ENCODE measurements at regions not wholly inside any gene's neighbourhood (a gene's known extent, or its start where the extent isn't known, plus 50 kb on each side); places are given as distances from the start of the nearest gene placed in this dataset.

DNA sequence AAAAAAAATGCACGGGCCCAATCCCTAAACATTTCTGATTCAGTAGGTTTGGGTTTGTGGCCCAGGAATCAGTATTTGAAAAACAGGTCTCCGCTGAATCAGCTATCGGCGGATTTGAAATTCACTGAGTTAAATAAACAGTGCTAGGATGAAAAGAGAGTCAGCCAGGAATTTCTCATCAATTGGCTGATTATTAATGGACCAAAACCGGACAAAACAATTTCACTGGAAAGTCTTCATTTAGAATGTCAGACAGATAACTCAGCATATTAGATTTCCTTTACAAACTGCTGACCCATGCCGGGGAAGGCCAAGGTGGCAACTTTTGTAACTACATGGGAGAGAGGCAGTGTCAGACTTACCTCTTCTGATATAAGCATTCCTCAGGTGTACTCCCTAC, 99.4 kb upstream of the LSM6 start:
- TF ChIP-seq, protein P1, sequence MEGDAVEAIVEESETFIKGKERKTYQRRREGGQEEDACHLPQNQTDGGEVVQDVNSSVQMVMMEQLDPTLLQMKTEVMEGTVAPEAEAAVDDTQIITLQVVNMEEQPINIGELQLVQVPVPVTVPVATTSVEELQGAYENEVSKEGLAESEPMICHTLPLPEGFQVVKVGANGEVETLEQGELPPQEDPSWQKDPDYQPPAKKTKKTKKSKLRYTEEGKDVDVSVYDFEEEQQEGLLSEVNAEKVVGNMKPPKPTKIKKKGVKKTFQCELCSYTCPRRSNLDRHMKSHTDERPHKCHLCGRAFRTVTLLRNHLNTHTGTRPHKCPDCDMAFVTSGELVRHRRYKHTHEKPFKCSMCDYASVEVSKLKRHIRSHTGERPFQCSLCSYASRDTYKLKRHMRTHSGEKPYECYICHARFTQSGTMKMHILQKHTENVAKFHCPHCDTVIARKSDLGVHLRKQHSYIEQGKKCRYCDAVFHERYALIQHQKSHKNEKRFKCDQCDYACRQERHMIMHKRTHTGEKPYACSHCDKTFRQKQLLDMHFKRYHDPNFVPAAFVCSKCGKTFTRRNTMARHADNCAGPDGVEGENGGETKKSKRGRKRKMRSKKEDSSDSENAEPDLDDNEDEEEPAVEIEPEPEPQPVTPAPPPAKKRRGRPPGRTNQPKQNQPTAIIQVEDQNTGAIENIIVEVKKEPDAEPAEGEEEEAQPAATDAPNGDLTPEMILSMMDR (IDR thresholded peaks at IDR 0.05): no peak
- TF ChIP-seq EP300 (IDR thresholded peaks at IDR 0.05; ENCODE audit: low read depth): no peak
- TF ChIP-seq POLR2A (IDR thresholded peaks at IDR 0.05): no peak
- no peak for DNase-seq
- H3K36me3 ChIP-seq: no peaks in the 10 kb centered on the region
- in situ Hi-C loops (cut with MboI; ENCODE audit: low pct_ligation_motif_present in 1 of 4, low pct_unique_long_range_greater_than_20kb in 1 of 4, low sequenced_read_pairs in 3 of 4): no loop called here
- WGBS, 2 donors (ENCODE audit: low coverage in 1 of 2): 94 to 97% methylated on average over 6 of the region's 6 CpGs
- no peaks in the 10 kb centered on the region for H3K9me3 ChIP-seq
- intact Hi-C loops (cut with DNase I; ENCODE audit: low total_unique reads): no loop called here
- peaks cover 10% of the 10 kb centered on the region for H3K27me3 ChIP-seq
- no peaks in the 10 kb centered on the region for H3K4me1 ChIP-seq
- no peak overlapping the region for H3K27ac ChIP-seq
- no peak overlapping the region for H3K4me3 ChIP-seq

- intact Hi-C loops (cut with DNase I; ENCODE audit: low total_unique reads) (no loop called here), in situ Hi-C loops (cut with MboI; ENCODE audit: low pct_ligation_motif_present in 1 of 4, low pct_unique_long_range_greater_than_20kb in 1 of 4, low sequenced_read_pairs in 3 of 4) (no loop called here)
- H3K9me3 ChIP-seq: no peaks in the 10 kb centered on the region
- no peaks in the 10 kb centered on the region for H3K4me1 ChIP-seq
- 67 to 78% methylated on average over 2 to 3 of the region's 3 CpGs for WGBS, 2 donors (ENCODE audit: low coverage in 1 of 2)
- H3K36me3 ChIP-seq: no peaks in the 10 kb centered on the region
- H3K27me3 ChIP-seq: peaks cover 10% of the 10 kb centered on the region
- TF ChIP-seq POLR2A (IDR thresholded peaks at IDR 0.05): no peak
- no peak overlapping the region for H3K27ac ChIP-seq
- no peak for DNase-seq
- no peak overlapping the region for H3K4me3 ChIP-seq
Observed at GRCh38 chr4:146073517-146073916, 102.0 kb upstream of the LSM6 start.

DNA sequence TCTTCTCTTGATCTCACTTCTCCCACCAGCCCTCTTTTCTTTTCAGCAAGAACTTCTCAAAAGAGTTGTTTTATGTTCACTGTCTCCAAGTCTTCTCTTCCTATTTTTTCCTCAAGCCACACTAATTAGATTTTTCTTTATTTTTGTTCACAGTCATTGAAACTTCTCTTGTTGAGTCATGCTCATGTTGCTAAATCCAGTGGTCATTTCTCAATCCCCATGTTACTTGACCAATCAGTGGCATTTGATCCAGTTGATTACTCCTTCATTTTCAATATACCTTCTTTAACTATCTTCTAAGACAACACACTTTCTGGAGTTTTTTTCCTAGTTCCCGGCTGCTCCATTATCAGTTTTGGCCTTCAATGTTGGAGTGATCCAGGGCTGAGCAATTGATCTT, 103.1 kb upstream of the LSM6 start:
- in situ Hi-C loops (cut with MboI; ENCODE audit: low pct_ligation_motif_present in 1 of 4, low pct_unique_long_range_greater_than_20kb in 1 of 4, low sequenced_read_pairs in 3 of 4) (no loop called here), intact Hi-C loops (cut with DNase I; ENCODE audit: low total_unique reads) (no loop called here)
- no peak for DNase-seq
- Histone ChIP-seq H3K4me3 (no peak overlapping the region), H3K9me3 (no peaks in the 10 kb centered on the region), H3K27ac (no peak overlapping the region), H3K36me3 (no peaks in the 10 kb centered on the region), H3K27me3 (peaks cover 10% of the 10 kb centered on the region), H3K4me1 (no peaks in the 10 kb centered on the region)
- WGBS, 2 donors (ENCODE audit: low coverage in 1 of 2): 80 to 85% methylated on average over 1 of the region's 1 CpG
- no peak for TF ChIP-seq POLR2A (IDR thresholded peaks at IDR 0.05)
- no peak for TF ChIP-seq POLR2AphosphoS5 (IDR thresholded peaks at IDR 0.05)
- no peak for TF ChIP-seq EP300 (IDR thresholded peaks at IDR 0.05; ENCODE audit: low read depth)

DNA sequence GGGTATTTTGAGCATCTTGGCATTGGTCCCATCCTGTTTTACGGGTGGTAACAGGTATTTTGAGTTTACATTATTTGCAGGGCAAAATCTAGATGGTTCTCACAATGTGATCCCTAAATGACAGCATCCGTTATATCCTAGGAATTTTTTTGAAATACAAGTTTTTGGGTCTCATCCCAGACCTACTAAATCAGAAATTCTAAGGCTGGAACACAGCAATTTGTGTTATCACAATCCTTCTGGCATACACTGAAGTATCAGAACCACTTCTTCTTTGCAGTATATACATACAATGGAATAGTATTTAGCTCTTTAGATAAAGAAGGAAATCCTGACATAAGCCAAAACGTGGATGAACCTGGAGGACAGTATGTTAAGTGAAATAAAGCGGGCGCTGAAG, 104.1 kb upstream of the LSM6 start:
- Histone ChIP-seq H3K4me1 (no peaks in the 10 kb centered on the region), H3K4me3 (no peak overlapping the region), H3K27me3 (peaks cover 10% of the 10 kb centered on the region), H3K36me3 (no peaks in the 10 kb centered on the region), H3K9me3 (no peaks in the 10 kb centered on the region), H3K27ac (no peak overlapping the region)
- no peak for DNase-seq
- no peak for TF ChIP-seq POLR2A (IDR thresholded peaks at IDR 0.05)
- TF ChIP-seq EP300 (IDR thresholded peaks at IDR 0.05; ENCODE audit: low read depth): no peak
- no peak for TF ChIP-seq POLR2AphosphoS5 (IDR thresholded peaks at IDR 0.05)
- TF ChIP-seq, protein P1 (IDR thresholded peaks at IDR 0.05): no peak
- in situ Hi-C loops (cut with MboI; ENCODE audit: low pct_ligation_motif_present in 1 of 4, low pct_unique_long_range_greater_than_20kb in 1 of 4, low sequenced_read_pairs in 3 of 4) (no loop called here), intact Hi-C loops (cut with DNase I; ENCODE audit: low total_unique reads) (no loop called here)
- 80 to 81% methylated on average over 2 to 5 of the region's 5 CpGs for WGBS, 2 donors (ENCODE audit: low coverage in 1 of 2)

- DNase-seq: no peak
- H3K4me3 ChIP-seq: no peak overlapping the region
- intact Hi-C loops (cut with DNase I; ENCODE audit: low total_unique reads) (no loop called here), in situ Hi-C loops (cut with MboI; ENCODE audit: low pct_ligation_motif_present in 1 of 4, low pct_unique_long_range_greater_than_20kb in 1 of 4, low sequenced_read_pairs in 3 of 4) (no loop called here)
- H3K36me3 ChIP-seq: no peaks in the 10 kb centered on the region
- H3K27me3 ChIP-seq: no peaks in the 10 kb centered on the region
- no peak overlapping the region for H3K27ac ChIP-seq
- no peaks in the 10 kb centered on the region for H3K9me3 ChIP-seq
- no peaks in the 10 kb centered on the region for H3K4me1 ChIP-seq
- TF ChIP-seq, protein P1 (IDR thresholded peaks at IDR 0.05): no peak
- TF ChIP-seq POLR2A (IDR thresholded peaks at IDR 0.05) (no peak), POLR2AphosphoS5 (IDR thresholded peaks at IDR 0.05) (no peak), EP300 (IDR thresholded peaks at IDR 0.05; ENCODE audit: low read depth) (no peak)
Observed at GRCh38 chr4:146063143-146063542, 112.4 kb upstream of the LSM6 start.
